ENCODE measurements at regions not wholly inside any gene's neighbourhood (a gene's known extent, or its start where the extent isn't known, plus 50 kb on each side); places are given as distances from the start of the nearest gene placed in this dataset.

DNA sequence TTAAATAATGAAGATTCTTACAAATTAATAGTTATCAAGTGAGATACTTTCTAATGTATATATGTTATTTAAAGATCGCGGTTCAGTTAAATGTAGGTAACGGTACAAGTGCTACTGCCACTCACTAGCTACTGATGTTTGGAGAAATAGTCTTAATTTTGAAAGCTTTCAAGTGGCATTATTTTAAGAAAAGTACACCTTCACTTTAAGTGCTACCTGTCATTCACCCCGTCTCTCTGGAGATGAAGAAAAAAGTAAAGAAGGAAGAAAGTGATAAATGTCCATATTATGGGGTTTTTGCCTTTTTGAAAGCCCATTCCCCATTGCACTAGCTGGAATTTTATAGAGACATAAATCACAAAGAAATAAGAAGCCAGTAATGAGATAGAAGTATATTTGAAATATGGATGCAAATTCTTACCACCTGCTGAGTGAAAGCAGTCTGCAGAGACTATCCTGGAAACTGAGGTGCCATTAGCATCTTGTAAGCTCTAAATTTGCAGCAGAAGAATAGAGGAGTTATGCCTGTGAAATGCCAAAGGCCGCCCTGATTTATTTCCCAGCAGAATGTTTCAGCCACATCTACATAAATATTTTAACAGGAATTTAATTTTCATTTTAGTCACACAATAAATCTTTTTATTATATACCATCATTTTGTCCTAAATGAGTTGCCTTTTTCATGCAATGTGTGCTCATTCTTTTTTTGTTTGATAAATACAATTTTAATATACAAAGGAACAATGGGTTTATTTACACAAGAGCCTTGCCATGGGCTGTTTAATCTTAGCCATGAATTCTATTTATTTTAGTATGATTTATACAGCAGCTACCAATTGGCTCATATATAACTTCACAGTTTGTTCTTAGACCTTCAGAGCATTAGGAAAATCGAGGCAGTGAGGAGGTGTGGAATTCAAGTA, 489.9 kb upstream of the RAG2 start:
- no peaks in the 10 kb centered on the region for H3K27me3 ChIP-seq (ENCODE audit: control insufficient read depth, insufficient read depth, low read length)
- H3K27ac ChIP-seq (ENCODE audit: insufficient read depth, low read length, poor library complexity, severe bottlenecking) = no peak overlapping the region
- H3K4me3 ChIP-seq (ENCODE audit: low read depth, low read length) = no peak overlapping the region
- no peak for DNase-seq
- Mint-ChIP-seq H3K36me3 (no peaks in the 10 kb centered on the region), H3K27me3 (no peaks in the 10 kb centered on the region), H3K4me1 (no peaks in the 10 kb centered on the region), H3K9me3 (peaks cover 0 to 5% (median 3%) of the 10 kb centered on the region in 7 donors), H3K4me3 (no peak overlapping the region), H3K27ac (no peak overlapping the region)
- peaks cover 3 to 4% of the 10 kb centered on the region in 2 experiments for H3K9me3 ChIP-seq (ENCODE audit: control insufficient read depth in 2 of 2, low read length in 2 of 2)
- ATAC-seq (ENCODE audit: low read depth in 2 of 2) = no peak
- no peaks in the 10 kb centered on the region for H3K4me1 ChIP-seq (ENCODE audit: control insufficient read depth, insufficient read depth, low read length, poor library complexity, severe bottlenecking)
- H3K36me3 ChIP-seq (ENCODE audit: control insufficient read depth, insufficient read depth, low read length) = no peaks in the 10 kb centered on the region

DNA sequence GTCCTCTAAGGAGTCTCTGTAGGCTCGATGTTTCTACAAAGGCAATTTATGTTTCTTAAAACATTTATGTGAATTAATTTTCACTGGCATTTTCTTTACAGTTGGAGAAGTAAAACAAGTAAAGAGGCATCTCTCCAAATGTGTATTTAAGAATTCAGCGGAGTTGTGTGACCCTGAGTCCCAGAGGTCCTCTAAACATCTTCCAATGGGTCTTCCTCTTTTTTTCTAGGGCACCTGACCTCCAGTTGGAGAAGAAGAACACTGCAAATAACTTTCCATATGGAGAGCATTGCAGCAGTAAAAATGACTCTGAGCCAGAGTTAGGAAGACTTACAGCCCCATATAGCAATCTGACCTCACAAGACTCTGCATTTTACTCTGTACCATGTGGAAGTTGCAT, 480.5 kb upstream of the RAG2 start:
- H3K4me3 ChIP-seq (ENCODE audit: low read depth, low read length) = no peak overlapping the region
- no peak for DNase-seq
- H3K4me1 ChIP-seq (ENCODE audit: control insufficient read depth, insufficient read depth, low read length, poor library complexity, severe bottlenecking) = no peaks in the 10 kb centered on the region
- H3K27me3 ChIP-seq (ENCODE audit: control insufficient read depth, insufficient read depth, low read length) = no peaks in the 10 kb centered on the region
- Mint-ChIP-seq H3K9me3 (peaks cover 0 to 27% (median 9%) of the 10 kb centered on the region in 7 donors), H3K4me3 (no peak overlapping the region), H3K36me3 (no peaks in the 10 kb centered on the region), H3K27me3 (no peaks in the 10 kb centered on the region), H3K4me1 (no peaks in the 10 kb centered on the region), H3K27ac (no peak overlapping the region)
- H3K36me3 ChIP-seq (ENCODE audit: control insufficient read depth, insufficient read depth, low read length) = no peaks in the 10 kb centered on the region
- peaks cover 0 to 2% of the 10 kb centered on the region in 2 experiments for H3K9me3 ChIP-seq (ENCODE audit: control insufficient read depth in 2 of 2, low read length in 2 of 2)
- no peak for ATAC-seq (ENCODE audit: low read depth in 2 of 2)
- H3K27ac ChIP-seq (ENCODE audit: insufficient read depth, low read length, poor library complexity, severe bottlenecking) = no peak overlapping the region

DNA sequence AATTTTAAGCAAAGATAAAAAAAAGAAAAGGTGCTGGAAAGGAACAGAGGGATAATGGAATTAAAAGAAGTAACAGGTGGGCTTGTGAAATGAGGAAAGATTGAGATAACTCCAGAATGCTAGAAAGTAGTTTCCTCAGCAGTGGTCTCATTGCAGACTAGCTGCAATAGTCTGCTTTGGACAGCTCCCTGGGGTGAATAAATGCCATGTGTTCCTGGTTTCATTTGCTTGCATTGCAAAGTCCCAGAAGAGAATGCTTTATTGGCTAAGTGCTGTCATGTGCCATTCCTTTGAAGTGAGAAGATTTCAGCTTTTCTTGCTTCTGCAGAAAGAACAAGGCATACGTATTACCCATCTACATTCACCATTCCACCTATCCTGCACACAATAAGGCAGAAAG, 478.8 kb upstream of the RAG2 start:
- Histone ChIP-seq H3K4me1 (ENCODE audit: control insufficient read depth, insufficient read depth, low read length, poor library complexity, severe bottlenecking) (no peaks in the 10 kb centered on the region), H3K27me3 (ENCODE audit: control insufficient read depth, insufficient read depth, low read length) (no peaks in the 10 kb centered on the region), H3K4me3 (ENCODE audit: low read depth, low read length) (no peak overlapping the region)

DNA sequence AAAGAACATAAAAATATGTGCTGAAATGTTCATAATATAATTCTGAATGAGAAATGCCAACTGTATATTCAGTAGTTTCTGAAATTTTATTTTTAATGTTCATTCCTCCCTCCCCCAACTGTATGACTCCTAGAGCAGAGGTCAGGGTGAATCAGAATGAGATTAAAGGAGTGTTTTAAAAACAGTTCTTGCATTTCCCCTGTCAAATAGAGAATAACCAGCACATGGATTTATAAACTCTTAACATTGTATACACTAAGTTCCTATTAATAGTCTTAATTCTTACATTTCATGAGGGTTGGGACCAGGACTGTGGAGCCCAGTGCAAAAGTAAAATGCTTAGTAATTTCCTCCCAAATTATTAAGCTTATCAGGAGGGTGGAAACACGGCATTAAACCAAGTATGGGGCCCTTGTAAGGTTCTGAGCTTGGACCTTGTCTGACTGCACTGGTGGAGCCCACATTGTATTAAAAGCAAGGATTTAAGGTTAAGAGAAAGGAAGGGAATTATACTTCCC, 474.6 kb upstream of the RAG2 start:
- no peak overlapping the region for H3K4me3 ChIP-seq (ENCODE audit: low read depth, low read length)
- Mint-ChIP-seq H3K9me3 (peaks cover 1 to 28% (median 5%) of the 10 kb centered on the region in 7 donors), H3K27me3 (no peaks in the 10 kb centered on the region), H3K4me3 (no peak overlapping the region), H3K36me3 (no peaks in the 10 kb centered on the region), H3K4me1 (no peaks in the 10 kb centered on the region), H3K27ac (no peak overlapping the region)
- H3K27ac ChIP-seq (ENCODE audit: insufficient read depth, low read length, poor library complexity, severe bottlenecking) = no peak overlapping the region
- DNase-seq = no peak
- H3K36me3 ChIP-seq (ENCODE audit: control insufficient read depth, insufficient read depth, low read length) = no peaks in the 10 kb centered on the region
- ATAC-seq (ENCODE audit: low read depth in 2 of 2) = no peak
- no peaks in the 10 kb centered on the region for H3K4me1 ChIP-seq (ENCODE audit: control insufficient read depth, insufficient read depth, low read length, poor library complexity, severe bottlenecking)
- no peaks in the 10 kb centered on the region for H3K27me3 ChIP-seq (ENCODE audit: control insufficient read depth, insufficient read depth, low read length)
- no peaks in the 10 kb centered on the region for H3K9me3 ChIP-seq (ENCODE audit: control insufficient read depth in 2 of 2, low read length in 2 of 2)

More for the DNA sequence above, 478.8 kb upstream of the RAG2 start:
- Histone ChIP-seq H3K9me3 (ENCODE audit: control insufficient read depth in 2 of 2, low read length in 2 of 2) (no peaks in the 10 kb centered on the region), H3K27ac (ENCODE audit: insufficient read depth, low read length, poor library complexity, severe bottlenecking) (no peak overlapping the region), H3K36me3 (ENCODE audit: control insufficient read depth, insufficient read depth, low read length) (no peaks in the 10 kb centered on the region)
- H3K27ac Mint-ChIP-seq = no peak overlapping the region
- peaks cover 0 to 23% (median 6%) of the 10 kb centered on the region in 7 donors for H3K9me3 Mint-ChIP-seq
- DNase-seq = no peak
- no peaks in the 10 kb centered on the region for H3K4me1 Mint-ChIP-seq
- no peaks in the 10 kb centered on the region for H3K36me3 Mint-ChIP-seq
- H3K4me3 Mint-ChIP-seq = no peak overlapping the region
- ATAC-seq (ENCODE audit: low read depth in 2 of 2) = no peak
- H3K27me3 Mint-ChIP-seq = no peaks in the 10 kb centered on the region

DNA sequence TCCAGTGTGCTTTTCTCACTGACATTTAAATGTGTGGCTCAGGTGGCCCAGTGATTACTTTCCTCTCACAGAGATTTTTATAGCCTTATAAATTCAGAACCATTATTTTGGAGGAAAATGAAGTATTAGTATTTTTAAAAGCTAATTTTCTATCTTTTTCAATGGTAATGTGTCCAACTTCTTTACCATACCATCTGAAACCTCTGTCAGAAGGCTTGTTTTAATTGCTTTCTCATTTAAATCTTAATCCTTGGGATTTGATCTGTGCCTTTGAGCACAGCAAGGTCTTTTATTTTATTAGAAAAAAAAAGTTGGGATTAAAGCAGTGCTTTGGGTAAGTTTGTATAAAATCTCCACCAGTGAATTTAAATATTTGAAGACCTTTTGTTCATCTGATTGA, 452.3 kb upstream of the RAG2 start:
- no peak overlapping the region for H3K27ac ChIP-seq (ENCODE audit: insufficient read depth, low read length, poor library complexity, severe bottlenecking)
- no peak overlapping the region for H3K27ac Mint-ChIP-seq

DNA sequence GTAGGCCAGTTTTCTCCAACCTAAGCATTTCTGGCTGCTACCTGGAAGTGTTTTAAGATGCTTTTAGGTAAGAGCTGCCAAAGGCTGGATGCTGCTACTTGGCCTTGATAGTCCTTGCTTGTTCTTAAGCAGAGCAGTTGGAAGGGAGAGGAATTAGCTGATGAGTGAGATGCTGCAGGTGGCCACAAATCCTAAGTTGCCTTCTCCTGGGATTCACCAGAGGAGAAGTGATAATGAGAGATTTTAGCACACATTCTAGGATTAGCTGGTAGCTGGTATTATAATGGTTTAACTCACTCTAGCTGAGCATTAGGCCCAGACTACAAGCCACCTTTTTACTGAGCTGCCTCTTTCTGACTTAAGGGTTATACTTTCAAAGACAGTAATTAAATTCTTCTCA, 442.9 kb upstream of the RAG2 start:
- peaks cover 3 to 17% (median 4%) of the 10 kb centered on the region in 7 donors for H3K9me3 Mint-ChIP-seq
- H3K36me3 ChIP-seq (ENCODE audit: control insufficient read depth, insufficient read depth, low read length) = no peaks in the 10 kb centered on the region
- peaks cover 0 to 4% of the 10 kb centered on the region in 2 experiments for H3K9me3 ChIP-seq (ENCODE audit: control insufficient read depth in 2 of 2, low read length in 2 of 2)
- no peaks in the 10 kb centered on the region for H3K4me1 Mint-ChIP-seq
- no peak overlapping the region for H3K27ac ChIP-seq (ENCODE audit: insufficient read depth, low read length, poor library complexity, severe bottlenecking)
- DNase-seq (no peak), ATAC-seq (ENCODE audit: low read depth in 2 of 2) (no peak)
- no peak overlapping the region for H3K27ac Mint-ChIP-seq
- H3K27me3 ChIP-seq (ENCODE audit: control insufficient read depth, insufficient read depth, low read length) = no peaks in the 10 kb centered on the region
- H3K4me3 Mint-ChIP-seq = no peak overlapping the region
- H3K36me3 Mint-ChIP-seq = no peaks in the 10 kb centered on the region
- H3K4me3 ChIP-seq (ENCODE audit: low read depth, low read length) = no peak overlapping the region
- no peaks in the 10 kb centered on the region for H3K27me3 Mint-ChIP-seq
- no peaks in the 10 kb centered on the region for H3K4me1 ChIP-seq (ENCODE audit: control insufficient read depth, insufficient read depth, low read length, poor library complexity, severe bottlenecking)

More for the DNA sequence above, 452.3 kb upstream of the RAG2 start:
- H3K4me3 Mint-ChIP-seq = no peak overlapping the region
- H3K27me3 ChIP-seq (ENCODE audit: control insufficient read depth, insufficient read depth, low read length) = no peaks in the 10 kb centered on the region
- no peaks in the 10 kb centered on the region for H3K36me3 Mint-ChIP-seq
- H3K27me3 Mint-ChIP-seq = no peaks in the 10 kb centered on the region
- no peak for ATAC-seq (ENCODE audit: low read depth in 2 of 2)
- DNase-seq = no peak
- H3K4me3 ChIP-seq (ENCODE audit: low read depth, low read length) = no peak overlapping the region
- H3K9me3 Mint-ChIP-seq = peaks cover 0 to 6% (median 2%) of the 10 kb centered on the region in 7 donors
- no peaks in the 10 kb centered on the region for H3K4me1 Mint-ChIP-seq
- no peaks in the 10 kb centered on the region for H3K9me3 ChIP-seq (ENCODE audit: control insufficient read depth in 2 of 2, low read length in 2 of 2)
- no peaks in the 10 kb centered on the region for H3K4me1 ChIP-seq (ENCODE audit: control insufficient read depth, insufficient read depth, low read length, poor library complexity, severe bottlenecking)
- no peaks in the 10 kb centered on the region for H3K36me3 ChIP-seq (ENCODE audit: control insufficient read depth, insufficient read depth, low read length)

DNA sequence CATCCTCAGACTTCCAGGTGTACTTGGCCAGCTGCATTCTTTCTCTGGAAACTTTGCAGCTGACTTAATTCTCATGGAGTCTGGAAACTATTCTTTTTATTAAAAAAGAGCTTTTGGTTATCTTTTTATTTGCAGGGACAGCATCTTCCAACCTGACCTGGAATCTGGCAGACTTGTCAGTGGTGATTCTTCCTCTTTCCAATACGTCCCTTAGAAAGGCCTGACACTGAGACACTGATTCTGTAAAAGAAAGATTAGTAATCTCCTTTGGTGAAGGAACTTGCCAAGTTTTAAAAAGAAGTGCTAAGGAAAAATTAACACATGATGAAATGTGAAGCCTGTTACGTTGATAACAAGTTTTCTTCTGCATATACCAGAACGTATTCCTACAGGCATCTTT, 440.9 kb upstream of the RAG2 start:
- H3K36me3 Mint-ChIP-seq = no peaks in the 10 kb centered on the region
- no peak overlapping the region for H3K27ac Mint-ChIP-seq
- no peaks in the 10 kb centered on the region for H3K36me3 ChIP-seq (ENCODE audit: control insufficient read depth, insufficient read depth, low read length)

More for the DNA sequence above, 440.9 kb upstream of the RAG2 start:
- no peak overlapping the region for H3K27ac ChIP-seq (ENCODE audit: insufficient read depth, low read length, poor library complexity, severe bottlenecking)
- Mint-ChIP-seq H3K4me1 (no peaks in the 10 kb centered on the region), H3K27me3 (no peaks in the 10 kb centered on the region), H3K9me3 (peaks cover 1 to 15% (median 6%) of the 10 kb centered on the region in 7 donors), H3K4me3 (no peak overlapping the region)
- no peak for ATAC-seq (ENCODE audit: low read depth in 2 of 2)
- no peak for DNase-seq
- no peak overlapping the region for H3K4me3 ChIP-seq (ENCODE audit: low read depth, low read length)
- H3K4me1 ChIP-seq (ENCODE audit: control insufficient read depth, insufficient read depth, low read length, poor library complexity, severe bottlenecking) = no peaks in the 10 kb centered on the region
- peaks cover 2 to 4% of the 10 kb centered on the region in 2 experiments for H3K9me3 ChIP-seq (ENCODE audit: control insufficient read depth in 2 of 2, low read length in 2 of 2)
- no peaks in the 10 kb centered on the region for H3K27me3 ChIP-seq (ENCODE audit: control insufficient read depth, insufficient read depth, low read length)
